ENCODE measurements at regions not wholly inside any gene's neighbourhood (a gene's known extent, or its start where the extent isn't known, plus 50 kb on each side); places are given as distances from the start of the nearest gene placed in this dataset.
"Not testable (repeated sequence)": the region's sequence is repeated elsewhere in the genome, so short reads cannot be mapped to it uniquely, and the experiment has no call there.

DNA sequence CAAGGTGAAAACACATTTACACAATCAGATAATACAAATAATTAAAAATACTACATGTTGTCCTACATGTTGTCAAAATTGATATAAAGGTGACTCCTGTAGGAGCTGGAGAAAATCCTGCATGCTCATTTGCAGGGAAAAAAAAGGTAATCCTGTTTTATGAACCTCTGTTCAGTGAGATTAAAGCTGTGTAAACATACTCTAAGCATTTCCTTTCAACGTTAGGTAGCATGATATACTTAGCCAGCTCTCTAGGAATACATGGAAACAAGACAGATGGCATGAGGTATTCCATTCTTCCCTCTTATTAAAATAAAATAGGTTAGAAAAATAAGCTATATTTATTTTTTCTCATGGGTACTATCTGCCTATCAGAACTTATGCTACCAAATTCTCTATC, 635.7 kb upstream of the FLRT2 start:
- DNase-seq, result no peak

GRCh38 chr14:84922370-84922769, 607.6 kb upstream of the FLRT2 start:
- DNase-seq, result no peak

GRCh38 chr14:84926656-84927055, 603.3 kb upstream of the FLRT2 start:
- no peak for DNase-seq

DNA sequence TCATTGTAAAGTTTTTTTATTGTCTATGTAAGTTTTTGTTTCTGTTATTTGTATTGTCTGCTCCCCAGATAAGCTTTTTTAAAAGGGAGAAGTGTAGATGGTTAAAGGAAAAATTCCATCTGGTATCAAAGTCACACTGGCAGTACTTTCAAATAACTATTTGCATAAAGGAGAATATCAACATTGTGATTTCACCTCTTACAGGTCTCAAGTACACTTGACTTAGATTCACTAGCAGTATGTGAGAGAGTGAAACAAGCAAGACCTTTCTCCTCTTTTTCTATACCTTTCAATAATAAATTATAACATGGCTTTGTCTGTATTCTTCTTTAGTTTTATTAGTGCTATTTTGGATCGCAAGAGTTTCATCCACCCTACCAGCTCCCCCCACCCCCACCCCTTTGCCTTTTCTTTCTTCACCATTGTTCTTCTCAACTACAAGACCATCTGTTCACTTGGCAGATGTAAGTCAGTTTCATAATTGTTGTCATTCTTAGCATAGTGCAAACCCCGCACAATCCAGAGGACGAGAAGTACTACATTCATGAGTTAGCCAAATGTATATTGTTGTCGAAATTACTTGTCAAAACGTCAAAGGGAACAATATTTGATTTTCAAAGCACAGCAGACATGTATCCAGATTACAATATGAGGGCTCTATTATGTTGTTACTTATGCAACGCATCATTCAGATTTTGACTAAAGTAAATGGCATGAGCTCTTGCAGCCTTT, 602.7 kb upstream of the FLRT2 start:
- no peak for DNase-seq

- DNase-seq, result no peak
These were observed 600.9 kb upstream of the FLRT2 start for GRCh38 chr14:84929086-84929485.

DNA sequence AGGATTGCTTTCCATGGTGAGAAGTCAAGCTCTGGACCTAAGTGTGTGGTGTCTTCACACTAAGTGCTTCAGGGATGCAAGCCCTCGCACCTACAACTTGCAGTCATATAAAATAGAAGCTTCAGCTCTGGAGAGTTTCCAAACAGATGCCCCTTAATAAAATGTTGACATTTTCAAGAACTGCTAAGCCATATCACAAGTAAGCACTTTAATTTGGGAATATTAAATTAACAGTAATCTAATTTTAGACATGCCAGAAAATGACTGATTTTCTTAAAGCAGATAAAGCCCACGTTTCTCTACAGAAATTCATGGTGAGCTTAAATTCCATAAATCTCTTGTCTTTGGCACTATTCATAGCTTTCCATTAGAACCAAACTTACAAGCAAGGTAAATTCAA, 600.1 kb upstream of the FLRT2 start:
- DNase-seq, result no peak

DNA sequence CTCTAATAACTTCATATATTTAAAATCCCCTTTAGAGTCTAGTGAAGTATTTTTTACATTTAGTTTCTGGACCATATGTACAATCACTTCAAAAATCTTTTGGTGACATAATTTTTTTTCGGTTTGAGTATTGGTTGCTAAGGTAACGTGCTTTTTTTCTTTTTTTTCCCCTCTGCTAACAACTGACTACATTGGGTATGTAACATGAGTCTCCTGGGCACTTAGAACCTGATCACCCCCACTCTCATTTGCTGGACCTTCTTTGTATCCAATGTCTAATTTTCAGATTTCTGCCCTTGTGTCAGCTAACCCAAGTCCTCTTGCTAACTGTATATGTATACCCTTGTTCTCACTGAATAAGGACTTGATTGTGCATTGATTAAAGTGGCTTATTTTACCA, 592.9 kb upstream of the FLRT2 start:
- no peak for DNase-seq

- no peak for DNase-seq
These were observed 592.5 kb upstream of the FLRT2 start for GRCh38 chr14:84937449-84937848.

- DNase-seq, result not testable (repeated sequence)
These were observed 585.0 kb upstream of the FLRT2 start for GRCh38 chr14:84944901-84945300.

DNA sequence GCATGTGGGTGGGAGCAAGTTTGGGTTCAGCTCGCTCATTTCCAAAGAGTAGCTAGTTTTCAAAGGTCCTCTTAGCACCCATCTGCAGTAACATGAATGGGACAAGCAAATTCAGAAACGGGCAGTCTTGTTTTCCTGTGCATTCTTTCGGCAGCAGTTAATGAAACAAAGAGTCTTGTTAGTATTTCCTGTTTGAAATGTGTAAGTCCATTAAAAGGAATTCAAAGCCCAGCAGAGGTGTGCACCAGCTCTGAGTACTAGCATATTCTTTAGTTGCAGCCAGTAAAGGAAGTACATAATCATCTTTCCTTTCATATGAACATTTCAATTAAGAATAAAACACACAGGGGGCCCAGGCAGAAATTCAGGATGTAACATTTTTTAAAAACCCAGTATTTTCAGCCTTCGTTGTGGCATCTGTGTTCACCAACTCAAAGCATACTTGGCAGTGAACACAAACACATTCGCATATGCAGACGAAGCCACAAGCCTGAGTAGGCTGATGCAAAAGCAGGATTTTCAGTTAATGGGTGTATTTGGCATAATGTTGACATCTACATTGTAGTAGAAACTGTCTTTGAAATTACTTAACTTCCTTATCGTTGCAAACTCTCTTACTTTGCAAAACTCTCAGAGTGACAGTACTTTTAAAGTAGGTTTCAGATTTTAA, 570.0 kb upstream of the FLRT2 start:
- no peak for DNase-seq

- DNase-seq, result no peak
These were observed 568.3 kb upstream of the FLRT2 start for GRCh38 chr14:84961637-84962036.

DNA sequence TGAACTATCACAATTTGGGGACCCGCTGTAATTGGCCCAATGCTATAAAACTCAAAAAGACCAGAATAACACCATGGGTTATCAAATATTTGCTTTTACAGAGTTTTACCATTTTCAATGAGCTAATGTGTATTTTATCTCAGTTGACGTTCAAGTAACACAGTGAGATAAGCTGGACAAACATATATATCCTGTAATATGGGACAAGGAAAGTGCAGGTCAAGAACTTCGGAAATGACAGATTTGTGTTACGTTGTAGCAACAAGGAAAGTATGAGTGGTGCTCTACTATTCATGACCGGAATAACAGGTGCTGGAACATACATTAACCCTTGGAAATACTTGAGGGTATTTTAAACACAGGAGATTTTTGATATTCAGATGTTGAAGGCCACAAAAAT, 566.4 kb upstream of the FLRT2 start:
- no peak for DNase-seq

DNA sequence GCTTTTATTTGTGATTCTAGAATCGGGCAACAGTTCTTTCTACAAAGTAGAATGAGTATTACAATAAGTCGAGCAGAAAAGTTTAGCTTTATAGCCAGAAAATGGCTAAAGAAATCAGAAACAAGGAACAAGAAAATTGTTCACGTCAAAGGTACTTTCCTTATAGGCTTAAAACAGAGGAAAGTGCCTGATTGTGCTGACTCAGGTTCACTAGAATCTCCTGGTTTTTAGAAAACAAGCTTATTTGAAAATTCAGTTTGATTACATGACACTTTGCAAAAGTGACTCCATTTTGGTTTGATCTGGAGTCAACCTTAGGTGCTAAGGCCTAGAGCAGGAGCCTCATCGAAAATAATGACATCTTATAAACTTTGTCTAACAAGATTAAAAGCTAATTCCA, 564.7 kb upstream of the FLRT2 start:
- DNase-seq, result no peak

- DNase-seq, result no peak
These were observed 560.4 kb upstream of the FLRT2 start for GRCh38 chr14:84969501-84969900.

GRCh38 chr14:84975241-84975902, 554.6 kb upstream of the FLRT2 start:
- no peak for DNase-seq

DNA sequence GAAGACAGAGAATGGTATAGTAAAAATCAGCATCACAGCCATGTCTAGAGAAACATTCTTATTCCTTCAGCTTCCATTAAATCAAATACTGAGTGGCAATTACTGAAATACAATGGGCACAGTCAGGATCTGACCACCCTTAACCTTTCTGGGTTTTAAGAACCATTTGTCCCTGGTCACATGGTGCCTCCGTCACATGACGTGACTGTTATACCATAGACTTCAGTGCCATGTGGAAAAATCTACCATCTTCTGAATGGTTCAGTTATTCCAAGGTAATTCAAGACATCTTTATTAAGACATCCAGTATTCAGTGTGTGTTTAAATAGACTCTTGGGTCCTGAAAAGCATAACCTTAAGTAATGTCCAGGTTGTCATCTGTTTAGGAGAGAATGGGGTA, 553.1 kb upstream of the FLRT2 start:
- no peak for DNase-seq

DNA sequence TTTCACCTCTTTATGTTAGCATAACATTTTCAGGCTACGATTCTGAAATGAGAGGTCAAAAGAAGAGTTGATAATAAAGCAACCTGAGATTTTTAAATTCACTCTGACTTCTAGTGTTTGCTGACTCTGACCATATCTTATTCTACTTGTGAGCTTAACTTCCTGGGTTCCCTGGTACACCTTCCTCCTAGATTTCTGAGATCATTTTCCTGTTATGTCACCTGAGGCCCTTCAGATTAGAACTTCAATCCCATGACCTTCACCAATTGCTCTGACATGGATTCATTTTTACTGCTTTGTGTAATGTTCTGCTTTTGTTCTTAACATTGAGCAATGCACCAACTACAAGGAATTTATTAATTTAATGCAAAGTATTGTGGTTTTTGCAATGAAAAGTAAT, 542.9 kb upstream of the FLRT2 start:
- no peak for DNase-seq

DNA sequence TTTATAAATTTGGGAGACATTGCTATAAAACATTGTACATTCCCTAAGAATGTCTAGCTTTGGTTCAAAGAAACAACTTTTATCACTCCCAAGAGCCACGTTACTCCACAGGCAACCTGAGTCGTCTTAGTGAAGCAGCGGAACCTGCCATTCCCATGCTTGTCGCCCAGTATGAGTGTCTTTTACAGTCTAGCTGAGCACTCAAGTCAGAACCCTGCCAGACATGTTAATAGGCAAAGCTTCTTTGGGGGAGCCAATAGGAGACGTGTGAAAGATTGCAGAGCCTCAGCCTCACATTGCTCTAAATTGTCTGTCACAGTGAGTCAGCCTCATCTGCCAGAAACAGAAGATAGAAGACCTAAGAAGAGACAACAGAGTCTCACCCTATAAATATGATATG, 541.6 kb upstream of the FLRT2 start:
- no peak for DNase-seq

DNA sequence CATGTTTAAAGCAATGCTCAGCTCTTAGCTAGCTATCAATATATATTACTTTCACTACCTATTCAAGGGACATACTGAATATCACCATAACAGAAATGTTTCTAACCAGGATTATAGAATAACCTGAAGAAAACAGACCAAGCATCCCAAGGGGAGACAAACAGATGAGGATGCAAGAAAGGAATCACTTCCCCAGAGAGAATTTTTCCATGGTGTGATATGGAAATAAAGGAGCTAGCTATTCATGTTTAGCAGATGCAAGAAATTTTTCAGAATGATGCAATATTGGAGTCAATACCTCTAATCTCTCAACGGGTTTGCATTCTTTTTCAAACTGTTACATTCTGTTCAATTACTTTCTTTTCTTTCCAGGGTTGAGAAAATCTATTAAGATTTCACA, 538.9 kb upstream of the FLRT2 start:
- DNase-seq, result no peak

- DNase-seq, result no peak
These were observed 531.7 kb upstream of the FLRT2 start for GRCh38 chr14:84998216-84998615.

GRCh38 chr14:85002846-85003245, 527.1 kb upstream of the FLRT2 start:
- DNase-seq, result no peak

DNA sequence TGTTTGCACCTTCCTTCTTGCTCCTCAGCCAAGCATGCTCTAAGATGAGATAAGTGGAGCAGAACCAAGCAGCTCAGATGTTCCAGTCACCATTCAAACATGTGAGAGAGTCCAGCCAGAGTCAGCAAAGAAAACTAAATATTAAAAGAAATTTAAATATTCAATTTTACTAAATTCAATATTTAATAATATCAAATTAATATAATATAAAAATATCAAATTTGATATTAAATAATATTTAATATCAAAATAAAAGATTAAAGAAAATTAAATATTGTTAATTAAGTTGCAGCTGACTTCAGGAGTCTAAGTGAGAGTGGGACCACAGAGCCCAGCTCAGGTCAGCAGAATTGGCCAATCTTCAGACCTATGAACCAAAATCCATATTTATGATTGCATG, 526.1 kb upstream of the FLRT2 start:
- no peak for DNase-seq

- no peak for DNase-seq
These were observed 520.4 kb upstream of the FLRT2 start for GRCh38 chr14:85009506-85009905.

- no peak for DNase-seq
These were observed 519.8 kb upstream of the FLRT2 start for GRCh38 chr14:85010186-85010585.

Data from left hindlimb (tissue), 1 donor.